ENCODE measurements at regions not wholly inside any gene's neighbourhood (a gene's known extent, or its start where the extent isn't known, plus 50 kb on each side); places are given as distances from the start of the nearest gene placed in this dataset.
"Not testable (repeated sequence)": the region's sequence is repeated elsewhere in the genome, so short reads cannot be mapped to it uniquely, and the experiment has no call there.

DNA sequence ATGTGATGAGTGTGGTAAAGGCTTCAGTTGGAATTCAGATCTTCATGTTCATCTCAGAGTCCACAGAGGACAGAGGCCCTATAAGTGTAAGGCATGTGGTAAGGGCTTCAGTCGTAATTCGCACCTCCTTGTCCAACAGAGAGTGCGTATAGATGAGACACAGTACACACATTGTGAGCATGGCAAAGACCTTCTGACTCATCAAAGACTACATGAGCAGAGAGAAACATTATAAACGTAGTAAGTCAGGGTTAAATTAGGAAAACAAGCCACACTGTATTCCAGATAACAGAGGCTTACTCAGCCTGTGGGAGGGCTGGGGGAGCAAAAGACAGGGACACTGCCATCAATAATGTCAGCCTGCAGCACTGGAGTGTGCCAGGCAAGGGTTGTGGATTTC, 706.2 kb upstream of the DEFB115 start:
- not testable (repeated sequence) for TF ChIP-seq POLR2AphosphoS5 (IDR thresholded peaks at IDR 0.05; ENCODE audit: insufficient read depth, low read depth, low read length); POLR2A (IDR thresholded peaks at IDR 0.05; ENCODE audit: low read depth, low read length); FOS (IDR thresholded peaks at IDR 0.05; ENCODE audit: borderline replicate concordance, insufficient read depth, low read length)
- TF ChIP-seq, protein P1, sequence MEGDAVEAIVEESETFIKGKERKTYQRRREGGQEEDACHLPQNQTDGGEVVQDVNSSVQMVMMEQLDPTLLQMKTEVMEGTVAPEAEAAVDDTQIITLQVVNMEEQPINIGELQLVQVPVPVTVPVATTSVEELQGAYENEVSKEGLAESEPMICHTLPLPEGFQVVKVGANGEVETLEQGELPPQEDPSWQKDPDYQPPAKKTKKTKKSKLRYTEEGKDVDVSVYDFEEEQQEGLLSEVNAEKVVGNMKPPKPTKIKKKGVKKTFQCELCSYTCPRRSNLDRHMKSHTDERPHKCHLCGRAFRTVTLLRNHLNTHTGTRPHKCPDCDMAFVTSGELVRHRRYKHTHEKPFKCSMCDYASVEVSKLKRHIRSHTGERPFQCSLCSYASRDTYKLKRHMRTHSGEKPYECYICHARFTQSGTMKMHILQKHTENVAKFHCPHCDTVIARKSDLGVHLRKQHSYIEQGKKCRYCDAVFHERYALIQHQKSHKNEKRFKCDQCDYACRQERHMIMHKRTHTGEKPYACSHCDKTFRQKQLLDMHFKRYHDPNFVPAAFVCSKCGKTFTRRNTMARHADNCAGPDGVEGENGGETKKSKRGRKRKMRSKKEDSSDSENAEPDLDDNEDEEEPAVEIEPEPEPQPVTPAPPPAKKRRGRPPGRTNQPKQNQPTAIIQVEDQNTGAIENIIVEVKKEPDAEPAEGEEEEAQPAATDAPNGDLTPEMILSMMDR (IDR thresholded peaks at IDR 0.05; ENCODE audit: extremely low read depth in 1 of 2, insufficient read depth in 1 of 2, low read depth in 1 of 2, low read length in 2 of 2), result not testable (repeated sequence)

Measured in endothelial cell of umbilical vein (primary cell).